Sciatic nerve (tissue), 2 donors: ENCODE measurements at regions not wholly inside any gene's neighbourhood (a gene's known extent, or its start where the extent isn't known, plus 50 kb on each side); places are given as distances from the start of the nearest gene placed in this dataset.

ENCODE experiments used
- ATAC-seq: fragments of 200-7000 bp; cut with Tn5 transposase; one replicate; pipeline ENCODE4 v1.9.1; 2020; ENCODE audit warnings: mild to moderate bottlenecking, moderate library complexity
- DNase-seq: peaks from one replicate; pipeline ENCODE4 v3.0.0-alpha.2; 2020; ENCODE audit warnings: low spot score
- intact Hi-C: fragments of 100-400 bp; cut with DNase I; formaldehyde crosslinking; loops from one replicate; pipeline ENCODE4 v1.14.2; 2022
- donor health status: DM: no; HTN: no; CAD: no.
- donor health status: DM: no; HTN: no; CAD: no.

GRCh38 chr5:34490506-34491250 lies 165.4 kb upstream of the RAI14 start:
- no peak for DNase-seq
- ATAC-seq, result no peak
- intact Hi-C loops, result no loop called here

- DNase-seq, result no peak
- intact Hi-C loops, result no loop called here
- ATAC-seq, result no peak
Measured at GRCh38 chr5:34491251-34491620, 164.9 kb upstream of the RAI14 start.

DNA sequence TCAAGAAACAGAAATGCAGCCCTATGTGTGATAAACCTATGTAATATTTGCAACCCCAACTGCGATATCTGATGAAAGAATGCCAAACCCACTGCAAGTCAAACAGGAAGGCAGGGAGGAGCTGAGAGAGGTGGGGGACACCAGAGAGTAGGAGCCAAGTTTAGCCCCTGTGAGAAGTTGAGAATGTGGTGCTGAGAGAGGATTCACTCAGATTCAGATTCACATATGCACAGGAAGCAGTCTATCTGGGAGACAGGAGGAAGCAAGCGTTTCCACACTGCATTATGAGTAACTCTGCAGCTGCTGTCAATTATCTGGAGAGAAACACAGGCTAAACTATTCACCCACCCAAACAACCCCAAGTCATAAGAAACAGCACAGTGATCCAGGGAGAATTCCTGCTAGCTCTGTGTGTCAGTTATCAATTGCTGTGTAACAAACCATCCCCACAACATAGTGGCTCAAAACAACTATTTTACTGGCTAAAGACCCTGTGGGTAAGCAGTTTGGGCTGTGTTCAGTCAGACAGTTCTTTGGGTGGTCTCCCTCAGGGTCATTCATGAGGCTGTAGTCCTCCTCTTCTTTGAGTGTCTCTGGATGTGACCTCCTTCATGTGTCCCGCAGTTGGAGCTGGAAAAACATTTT lies 161.9 kb upstream of the RAI14 start:
- no peak for ATAC-seq
- DNase-seq, result no peak
- intact Hi-C loops, result no loop called here

GRCh38 chr5:34495178-34495577 lies 160.9 kb upstream of the RAI14 start:
- intact Hi-C loops, result no loop called here

GRCh38 chr5:34496260-34496691 lies 159.9 kb upstream of the RAI14 start:
- intact Hi-C loops, result no loop called here
- DNase-seq, result no peak
- peak; percentile 41 for ATAC-seq

More at GRCh38 chr5:34495178-34495577, 160.9 kb upstream of the RAI14 start:
- DNase-seq, result no peak
- no peak for ATAC-seq

GRCh38 chr5:34496701-34497469 lies 159.2 kb upstream of the RAI14 start:
- intact Hi-C loops, result no loop called here
- peak; percentile 93 for ATAC-seq
- DNase-seq, result peak; percentile 93

- intact Hi-C loops, result no loop called here
- ATAC-seq (peak; percentile 68), DNase-seq (peak; percentile 81)
Measured at GRCh38 chr5:34497470-34497808, 158.7 kb upstream of the RAI14 start.

- no peak for DNase-seq
- intact Hi-C loops, result no loop called here
- no peak for ATAC-seq
Measured at GRCh38 chr5:34498572-34498971, 157.6 kb upstream of the RAI14 start.

- intact Hi-C loops, result no loop called here
- no peak for ATAC-seq
- no peak for DNase-seq
Measured at GRCh38 chr5:34499001-34499734, 157.0 kb upstream of the RAI14 start.

DNA sequence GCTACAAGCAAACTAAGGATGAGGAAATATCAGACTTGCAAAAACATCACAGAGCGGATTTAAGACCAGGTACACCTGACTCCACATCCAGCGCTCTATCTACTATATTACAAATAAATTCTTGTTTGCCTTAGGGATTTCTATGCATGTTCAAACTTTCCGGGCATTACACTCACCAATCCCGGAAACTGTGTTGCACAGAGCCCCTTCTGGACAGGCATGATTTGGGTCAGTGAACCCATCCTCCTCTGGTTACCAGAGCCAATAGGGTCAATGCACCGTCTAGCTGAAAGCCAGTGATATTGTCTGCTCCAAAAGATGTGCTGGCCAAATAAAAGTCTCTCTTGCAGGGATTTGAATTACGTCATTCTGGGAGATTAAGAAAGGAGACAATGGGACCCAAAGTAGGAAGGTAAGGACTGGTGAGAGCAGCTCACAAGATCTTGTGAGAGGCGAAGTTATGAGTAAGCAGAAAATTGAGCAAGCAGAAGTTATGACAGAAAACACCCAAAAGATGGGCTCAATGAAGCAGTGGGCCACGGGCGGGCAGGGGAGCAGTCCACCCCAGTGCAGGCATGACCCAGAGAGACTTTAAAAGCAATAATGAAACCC lies 155.8 kb upstream of the RAI14 start:
- DNase-seq, result no peak
- intact Hi-C loops, result no loop called here
- ATAC-seq, result no peak

GRCh38 chr5:34501016-34501415 lies 155.1 kb upstream of the RAI14 start:
- DNase-seq (no peak), ATAC-seq (no peak)
- intact Hi-C loops, result no loop called here

GRCh38 chr5:34501840-34502239 lies 154.3 kb upstream of the RAI14 start:
- DNase-seq (no peak), ATAC-seq (no peak)
- intact Hi-C loops, result no loop called here

GRCh38 chr5:34502581-34502980 lies 153.5 kb upstream of the RAI14 start:
- intact Hi-C loops, result no loop called here
- DNase-seq (no peak), ATAC-seq (no peak)

- ATAC-seq (peak; percentile 54), DNase-seq (no peak)
- intact Hi-C loops, result no loop called here
Measured at GRCh38 chr5:34503379-34504253, 152.5 kb upstream of the RAI14 start.

GRCh38 chr5:34504967-34505366 lies 151.2 kb upstream of the RAI14 start:
- DNase-seq, result no peak
- intact Hi-C loops, result no loop called here
- no peak for ATAC-seq

DNA sequence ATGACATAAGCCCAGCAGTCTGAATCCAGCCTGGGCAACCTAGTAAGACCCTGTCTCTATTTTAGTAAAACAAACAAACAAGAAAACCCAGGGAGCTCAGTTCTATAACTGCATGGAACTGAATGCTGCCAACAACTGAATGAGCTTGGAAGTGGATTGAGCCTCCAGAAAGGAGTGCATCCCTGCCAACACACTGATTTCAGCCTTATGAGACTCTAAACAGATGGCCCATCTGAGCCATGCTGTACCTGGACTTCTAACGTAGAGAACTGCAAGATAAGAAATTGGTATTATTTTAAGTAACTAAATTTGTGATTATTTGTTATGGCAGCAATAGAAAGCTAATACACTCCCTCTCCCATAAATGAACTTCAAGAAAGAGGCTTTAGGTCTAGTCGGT lies 150.4 kb upstream of the RAI14 start:
- intact Hi-C loops, result no loop called here
- no peak for ATAC-seq
- DNase-seq, result no peak

GRCh38 chr5:34507933-34508332 lies 148.2 kb upstream of the RAI14 start:
- ATAC-seq (no peak), DNase-seq (no peak)
- intact Hi-C loops, result no loop called here

DNA sequence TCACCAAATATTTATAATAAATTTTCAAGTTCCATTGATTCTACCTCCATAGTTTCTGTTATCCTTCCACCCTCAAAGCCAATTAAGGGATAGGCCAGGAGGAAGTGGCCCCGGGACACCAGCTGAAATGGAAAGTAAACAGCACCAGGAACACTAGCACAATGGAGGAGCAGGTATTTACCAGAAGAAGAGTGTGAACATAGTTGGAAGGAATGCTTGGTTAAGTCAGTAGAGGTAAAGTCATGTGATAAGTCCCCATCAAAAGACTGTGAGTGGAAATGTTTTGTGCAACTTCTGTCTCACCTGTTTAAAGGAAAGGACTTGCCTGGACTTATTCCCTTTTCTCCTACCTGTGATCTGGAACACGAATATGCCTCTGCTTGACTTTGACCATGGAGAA lies 146.7 kb upstream of the RAI14 start:
- no peak for DNase-seq
- intact Hi-C loops, result no loop called here
- ATAC-seq, result no peak
